ENCODE measurements at regions not wholly inside any gene's neighbourhood (a gene's known extent, or its start where the extent isn't known, plus 50 kb on each side); places are given as distances from the start of the nearest gene placed in this dataset.
"Not testable (repeated sequence)": the region's sequence is repeated elsewhere in the genome, so short reads cannot be mapped to it uniquely, and the experiment has no call there.

DNA sequence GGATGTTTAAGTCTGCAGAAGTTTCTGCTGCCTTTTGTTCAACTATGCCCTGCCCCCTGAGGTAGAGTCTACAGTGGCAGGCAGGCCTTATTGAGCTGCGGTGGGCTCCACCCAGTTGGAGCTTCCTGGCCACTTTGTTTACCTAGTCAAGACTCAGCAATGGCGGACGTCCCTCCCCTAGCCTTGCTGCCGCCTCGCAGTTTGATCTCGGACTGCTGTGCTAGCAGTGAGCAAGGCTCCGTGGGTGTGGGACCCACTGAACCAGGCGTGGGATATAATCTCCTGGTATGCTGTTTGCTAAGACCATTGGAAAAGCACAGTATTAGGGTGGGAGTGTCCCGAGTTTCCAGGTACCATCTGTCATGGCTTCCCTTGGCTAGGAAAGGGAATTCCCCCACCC lies 79.4 kb upstream of the RPS6KA6 start:
- DNase-seq; in situ Hi-C loops (cut with HindIII; ENCODE audit: low pct_ligation_motif_present, low pct_unique_long_range_greater_than_20kb, low sequenced_read_pairs): not testable (repeated sequence)

DNA sequence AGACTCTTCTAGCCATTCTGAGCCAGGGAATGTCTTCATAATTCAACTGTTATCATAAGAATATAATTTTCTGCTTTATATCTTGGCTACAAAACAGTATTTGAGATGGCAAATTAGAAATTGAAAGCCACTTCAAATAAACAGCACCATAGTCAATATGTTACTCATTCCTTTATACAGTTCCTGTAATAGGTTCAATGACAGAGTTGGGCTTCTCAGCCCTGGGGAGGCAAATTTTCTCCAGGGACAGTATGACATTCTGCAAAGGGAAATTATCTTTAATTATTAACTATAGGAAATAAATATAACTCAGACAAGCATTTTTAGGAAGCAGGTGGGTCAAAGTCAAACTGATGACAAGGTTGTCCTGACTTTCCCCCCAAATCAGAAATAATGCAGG lies 71.9 kb upstream of the RPS6KA6 start:
- in situ Hi-C loops (cut with HindIII; ENCODE audit: low pct_ligation_motif_present, low pct_unique_long_range_greater_than_20kb, low sequenced_read_pairs), result no loop called here
- no peak for DNase-seq

DNA sequence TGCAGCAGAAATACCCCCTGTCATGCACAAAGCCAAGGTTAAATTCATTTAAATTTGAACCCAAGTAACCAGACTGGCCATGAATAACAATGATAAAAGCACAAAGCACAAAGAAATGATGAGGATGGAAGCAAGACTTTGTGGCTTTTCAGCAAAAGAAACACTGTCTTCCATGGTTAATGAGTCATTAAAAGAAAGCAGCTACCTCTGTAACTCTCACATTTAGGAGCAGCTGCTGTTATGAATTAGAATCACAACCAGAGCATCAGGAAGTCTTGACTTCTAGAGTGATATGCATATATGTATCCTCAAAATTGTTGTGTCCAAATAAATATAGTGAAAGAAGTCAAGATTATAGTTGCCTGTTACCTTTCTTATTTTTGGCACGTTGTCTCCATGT lies 70.7 kb upstream of the RPS6KA6 start:
- no peak for DNase-seq
- in situ Hi-C loops (cut with HindIII; ENCODE audit: low pct_ligation_motif_present, low pct_unique_long_range_greater_than_20kb, low sequenced_read_pairs), result no loop called here

DNA sequence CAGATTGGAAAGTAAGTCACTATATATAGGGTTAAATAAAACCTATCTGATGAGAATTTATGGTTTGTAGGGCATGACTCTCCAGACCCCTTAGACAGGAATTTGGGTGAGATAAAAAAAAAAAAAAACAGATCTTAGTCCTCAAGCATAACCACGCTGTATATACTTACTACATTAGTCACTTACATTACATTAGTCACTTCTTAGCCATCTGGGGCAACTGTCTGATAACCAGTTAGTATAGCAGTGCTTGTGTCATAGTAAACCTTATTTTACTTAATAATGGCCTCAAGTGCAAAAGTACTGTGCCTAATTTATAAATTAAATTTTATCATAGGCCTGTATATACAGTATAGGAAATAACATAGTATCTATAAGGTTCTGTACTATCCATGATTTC lies 60.2 kb upstream of the RPS6KA6 start:
- DNase-seq, result peak; percentile 11
- in situ Hi-C loops (cut with HindIII; ENCODE audit: low pct_ligation_motif_present, low pct_unique_long_range_greater_than_20kb, low sequenced_read_pairs), result no loop called here

DNA sequence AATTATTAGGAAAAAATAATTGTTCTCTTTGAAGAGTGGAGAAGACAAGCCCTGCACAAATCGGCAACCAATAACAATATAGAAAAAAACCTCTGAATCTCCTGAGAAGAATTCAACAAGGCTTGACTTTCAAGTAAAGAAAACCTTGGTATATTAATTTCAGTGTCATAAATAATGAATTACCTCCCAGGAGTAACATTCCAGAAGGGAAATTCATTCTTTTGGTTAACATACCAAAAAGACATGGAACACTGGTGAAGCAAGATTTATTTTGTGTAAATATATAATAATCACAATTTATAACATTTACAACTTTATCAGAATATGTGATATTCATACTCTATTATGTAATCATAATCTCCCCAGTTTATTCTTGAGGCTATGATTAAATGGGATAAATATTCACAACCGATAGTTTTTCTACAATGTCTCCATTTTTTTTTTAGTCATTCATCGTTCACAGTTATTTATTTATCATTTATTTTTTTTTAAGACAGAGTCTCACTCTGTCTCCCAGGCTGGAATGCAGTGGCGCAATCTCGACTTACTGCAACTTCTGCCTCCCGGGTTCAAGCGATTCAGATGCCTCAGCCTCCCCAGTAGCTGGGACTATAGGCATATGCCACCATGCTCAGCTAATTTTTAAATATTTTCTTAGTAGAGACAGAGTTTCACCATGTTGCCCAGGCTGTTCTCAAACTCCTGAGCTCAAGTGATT lies 53.0 kb upstream of the RPS6KA6 start:
- in situ Hi-C loops (cut with HindIII; ENCODE audit: low pct_ligation_motif_present, low pct_unique_long_range_greater_than_20kb, low sequenced_read_pairs), result no loop called here
- no peak for DNase-seq
